Glutamatergic neuron (in vitro differentiated cells): ENCODE measurements at regions not wholly inside any gene's neighbourhood (a gene's known extent, or its start where the extent isn't known, plus 50 kb on each side); places are given as distances from the start of the nearest gene placed in this dataset.

Experiments
- DNase-seq: peaks from one replicate; pipeline ENCODE4 v3.0.0; 2022
- H3K27ac Mint-ChIP-seq: one replicate; pipeline ENCODE4 v1.8.0; 2020; ENCODE audit warnings: mild to moderate bottlenecking, mixed read lengths, inconsistent platforms; ENCODE audit not compliant: unreplicated experiment
- H3K27me3 Mint-ChIP-seq: one replicate; pipeline ENCODE4 v1.8.0; 2020; ENCODE audit warnings: mild to moderate bottlenecking, moderate library complexity, mixed read lengths, inconsistent platforms; ENCODE audit not compliant: unreplicated experiment
- H3K36me3 Mint-ChIP-seq: one replicate; pipeline ENCODE4 v1.8.0; 2020; ENCODE audit warnings: mild to moderate bottlenecking, mixed read lengths, inconsistent platforms; ENCODE audit not compliant: unreplicated experiment
- H3K4me1 Mint-ChIP-seq: one replicate; pipeline ENCODE4 v1.8.0; 2020; ENCODE audit warnings: mild to moderate bottlenecking, low read depth, mixed read lengths, inconsistent platforms; ENCODE audit not compliant: unreplicated experiment
- H3K4me3 Mint-ChIP-seq: one replicate; pipeline ENCODE4 v1.8.0; 2020; ENCODE audit warnings: mild to moderate bottlenecking, mixed read lengths, inconsistent platforms; ENCODE audit not compliant: unreplicated experiment
- H3K9me3 Mint-ChIP-seq: one replicate; pipeline ENCODE4 v1.8.0; 2020; ENCODE audit warnings: mild to moderate bottlenecking, moderate library complexity, mixed read lengths, inconsistent platforms; ENCODE audit not compliant: unreplicated experiment
- CTCF ChIP-seq: fragments of 200-600 bp; sonication (generic); IDR thresholded peaks from one replicate; pipeline ENCODE4 v1.5.0; 2021; ENCODE audit not compliant: partially characterized antibody, unreplicated experiment

GRCh38 chr20:21820688-21821087 is 115.2 kb downstream of the PAX1 start:
- Mint-ChIP-seq H3K4me1 (peaks cover 10% of the 10 kb centered on the region), H3K27ac (no peak overlapping the region), H3K27me3 (no peaks in the 10 kb centered on the region), H3K9me3 (no peaks in the 10 kb centered on the region), H3K36me3 (no peaks in the 10 kb centered on the region), H3K4me3 (no peak overlapping the region)
- TF ChIP-seq CTCF: no peak
- DNase-seq: no peak

GRCh38 chr20:21820045-21820444 is 114.6 kb downstream of the PAX1 start:
- TF ChIP-seq CTCF: no peak
- no peak overlapping the region for H3K27ac Mint-ChIP-seq
- H3K27me3 Mint-ChIP-seq: no peaks in the 10 kb centered on the region
- no peak overlapping the region for H3K4me3 Mint-ChIP-seq
- H3K4me1 Mint-ChIP-seq: peaks cover 10% of the 10 kb centered on the region
- H3K9me3 Mint-ChIP-seq: no peaks in the 10 kb centered on the region
- DNase-seq: no peak
- H3K36me3 Mint-ChIP-seq: no peaks in the 10 kb centered on the region

GRCh38 chr20:21812379-21812778 is 106.9 kb downstream of the PAX1 start:
- TF ChIP-seq CTCF: no peak
- H3K36me3 Mint-ChIP-seq: peaks cover 4% of the 10 kb centered on the region
- H3K4me3 Mint-ChIP-seq: no peak overlapping the region
- DNase-seq: no peak
- no peaks in the 10 kb centered on the region for H3K4me1 Mint-ChIP-seq
- H3K9me3 Mint-ChIP-seq: peaks cover 9% of the 10 kb centered on the region
- H3K27ac Mint-ChIP-seq: no peak overlapping the region
- H3K27me3 Mint-ChIP-seq: no peaks in the 10 kb centered on the region

- Mint-ChIP-seq H3K4me3 (no peak overlapping the region), H3K27ac (no peak overlapping the region), H3K4me1 (no peaks in the 10 kb centered on the region), H3K9me3 (peaks cover 14% of the 10 kb centered on the region), H3K36me3 (peaks cover 9% of the 10 kb centered on the region), H3K27me3 (peaks cover 1% of the 10 kb centered on the region)
- no peak for DNase-seq
- TF ChIP-seq CTCF: no peak
These were observed 104.6 kb downstream of the PAX1 start for GRCh38 chr20:21809961-21810523.

GRCh38 chr20:21808863-21809664 is 103.6 kb downstream of the PAX1 start:
- Mint-ChIP-seq H3K27me3 (peaks cover 1% of the 10 kb centered on the region), H3K4me1 (no peaks in the 10 kb centered on the region), H3K9me3 (peaks cover 15% of the 10 kb centered on the region), H3K27ac (no peak overlapping the region), H3K36me3 (peaks cover 9% of the 10 kb centered on the region), H3K4me3 (no peak overlapping the region)
- peak; percentile 84 for DNase-seq
- peak; percentile 96 for TF ChIP-seq CTCF
